GM19239 (cell line): ENCODE measurements at regions not wholly inside any gene's neighbourhood (a gene's known extent, or its start where the extent isn't known, plus 50 kb on each side); places are given as distances from the start of the nearest gene placed in this dataset.
"Not testable (repeated sequence)": the region's sequence is repeated elsewhere in the genome, so short reads cannot be mapped to it uniquely, and the experiment has no call there.

ENCODE experiments used
- DNase-seq: peaks from one replicate; pipeline ENCODE4 v3.0.0; 2011; ENCODE audit warnings: low spot score; ENCODE audit not compliant: insufficient read length
- FAIRE-seq: peaks from 2 replicates; lab custom pipeline; 2011; peaks lifted over from hg19 to GRCh38; lab: Jason Lieb, UNC

DNA sequence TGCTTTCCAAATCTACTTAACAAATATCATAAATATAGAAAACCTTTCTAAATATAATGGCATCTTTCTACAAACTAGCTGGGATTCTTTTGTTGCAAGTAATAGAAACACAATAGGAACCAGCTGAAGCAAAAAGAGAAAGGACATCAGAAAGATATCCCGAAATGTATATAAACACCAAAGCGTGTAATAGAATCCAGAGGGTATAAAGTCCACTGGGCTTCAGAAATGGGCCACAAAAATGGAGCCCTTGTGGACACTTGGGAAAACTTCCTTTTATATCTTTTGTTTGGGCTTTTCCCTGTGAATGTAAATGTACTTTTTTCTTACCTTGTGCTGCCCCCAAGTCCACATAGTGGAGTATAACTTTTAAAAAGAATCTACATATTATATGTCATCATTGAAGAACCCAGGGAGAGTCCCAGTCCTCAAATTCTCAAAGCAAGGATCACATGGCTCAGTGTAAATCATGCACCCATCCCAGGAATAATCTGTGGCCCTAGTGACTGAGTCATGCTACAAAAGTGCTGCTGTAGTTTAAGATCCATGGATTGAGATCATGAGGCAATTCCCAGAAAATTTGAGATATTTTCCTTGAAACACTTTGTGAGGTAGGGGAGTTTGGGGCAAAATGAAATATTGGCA is 457.0 kb downstream of the EPM2A start:
- no peak for FAIRE-seq
- DNase-seq = no peak

DNA sequence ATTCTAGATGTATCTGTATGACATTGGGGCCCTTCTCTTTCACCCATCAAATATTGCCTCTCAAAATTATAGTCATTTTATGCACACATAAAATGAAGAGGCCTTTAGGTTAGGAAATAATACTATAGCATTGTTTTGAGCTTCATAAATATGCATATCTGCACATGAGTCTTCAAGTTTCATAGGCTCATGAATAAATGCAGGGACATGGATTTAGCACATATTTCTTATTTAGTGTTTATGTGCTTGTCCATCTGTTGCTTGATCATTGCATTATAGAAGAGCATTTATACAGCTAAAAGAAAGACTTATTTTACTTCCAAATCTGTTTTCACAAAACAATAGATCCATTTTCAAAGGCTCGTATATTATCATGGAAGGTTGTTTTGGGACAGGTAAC is 455.8 kb downstream of the EPM2A start:
- FAIRE-seq = no peak
- DNase-seq = no peak

DNA sequence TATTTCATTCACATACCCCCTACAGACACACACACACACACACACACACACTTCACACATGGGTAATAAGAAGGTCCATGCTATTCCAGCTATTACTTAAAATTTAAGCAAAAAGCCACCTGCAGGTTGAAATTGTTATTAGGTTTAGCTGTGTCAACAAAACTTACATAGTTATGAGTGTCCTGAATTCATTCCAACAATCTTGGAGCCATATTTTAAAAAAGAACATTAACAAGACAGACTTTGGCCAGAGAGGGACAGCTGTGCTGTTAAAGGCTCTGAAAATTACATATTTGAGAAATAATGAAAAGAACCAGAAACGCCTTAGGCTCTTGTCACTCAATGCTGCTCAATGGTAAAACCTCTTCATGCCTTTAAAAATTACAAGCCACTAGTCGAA is 455.3 kb downstream of the EPM2A start:
- DNase-seq (no peak), FAIRE-seq (no peak)

GRCh38 chr6:145283209-145283608 is 452.1 kb downstream of the EPM2A start:
- not testable (repeated sequence) for DNase-seq, FAIRE-seq

GRCh38 chr6:145283856-145284255 is 451.5 kb downstream of the EPM2A start:
- FAIRE-seq = no peak

GRCh38 chr6:145286916-145287315 is 448.4 kb downstream of the EPM2A start:
- FAIRE-seq (no peak), DNase-seq (no peak)

More at GRCh38 chr6:145283856-145284255, 451.5 kb downstream of the EPM2A start:
- DNase-seq = no peak

- FAIRE-seq (no peak), DNase-seq (no peak)
Observed at GRCh38 chr6:145289573-145289972, 445.7 kb downstream of the EPM2A start.

DNA sequence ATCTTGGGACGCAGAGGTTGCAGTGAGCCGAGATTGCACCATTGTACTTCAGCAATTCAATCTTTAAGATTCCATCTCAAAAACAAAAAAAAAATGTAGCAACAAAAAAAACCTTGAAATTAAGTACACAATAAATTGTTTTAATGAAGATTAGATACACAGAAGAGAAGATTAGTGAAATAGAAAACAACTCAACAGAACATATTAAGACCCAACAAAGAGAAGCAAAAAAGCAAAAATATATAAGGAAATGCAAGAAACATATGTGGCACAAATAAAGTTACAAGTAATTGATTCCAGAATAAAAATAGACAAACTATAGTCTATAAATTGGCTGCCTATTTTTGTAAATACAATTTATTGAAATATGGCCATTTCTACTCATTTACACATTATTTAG is 445.2 kb downstream of the EPM2A start:
- DNase-seq (no peak), FAIRE-seq (no peak)

GRCh38 chr6:145292066-145292465 is 443.3 kb downstream of the EPM2A start:
- DNase-seq (no peak), FAIRE-seq (no peak)

DNA sequence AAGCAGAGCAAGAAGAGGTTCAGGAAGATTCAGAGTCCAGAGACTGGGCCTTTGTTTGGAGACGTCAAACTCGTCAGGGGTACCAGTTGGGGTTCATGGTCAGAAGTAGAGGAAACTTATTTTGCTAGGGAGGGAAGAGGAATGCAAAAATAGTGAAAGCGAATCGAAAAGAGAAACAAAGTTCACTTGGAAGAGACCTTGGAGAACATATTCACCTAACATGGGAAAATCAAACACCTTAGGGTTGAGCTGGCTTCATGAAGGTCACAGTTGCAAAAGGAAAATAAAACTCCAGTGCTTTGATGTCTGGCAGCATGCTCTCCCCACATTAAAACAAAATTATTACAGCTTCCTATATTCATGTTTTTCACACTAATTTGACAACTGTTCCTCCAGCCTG is 440.4 kb downstream of the EPM2A start:
- DNase-seq (no peak), FAIRE-seq (no peak)

DNA sequence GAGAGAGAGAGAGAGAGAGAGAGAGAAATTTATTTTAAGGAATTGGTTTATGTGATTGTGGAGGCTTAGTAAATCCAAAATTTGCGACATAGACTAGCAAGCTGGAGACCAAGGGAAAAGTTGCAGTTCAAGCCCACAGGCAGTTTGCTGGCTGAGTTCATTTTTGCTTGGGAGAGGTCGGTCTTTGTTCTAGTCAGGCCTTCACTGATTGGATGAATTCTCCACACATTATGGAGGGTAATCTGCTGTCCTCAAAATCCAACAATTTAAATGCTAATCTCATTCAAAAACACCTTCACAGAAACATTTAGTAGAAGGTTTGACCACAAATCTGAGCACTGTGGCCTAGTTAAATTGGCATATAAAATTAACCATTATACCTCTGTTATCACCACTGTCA is 439.6 kb downstream of the EPM2A start:
- FAIRE-seq (no peak), DNase-seq (no peak)

DNA sequence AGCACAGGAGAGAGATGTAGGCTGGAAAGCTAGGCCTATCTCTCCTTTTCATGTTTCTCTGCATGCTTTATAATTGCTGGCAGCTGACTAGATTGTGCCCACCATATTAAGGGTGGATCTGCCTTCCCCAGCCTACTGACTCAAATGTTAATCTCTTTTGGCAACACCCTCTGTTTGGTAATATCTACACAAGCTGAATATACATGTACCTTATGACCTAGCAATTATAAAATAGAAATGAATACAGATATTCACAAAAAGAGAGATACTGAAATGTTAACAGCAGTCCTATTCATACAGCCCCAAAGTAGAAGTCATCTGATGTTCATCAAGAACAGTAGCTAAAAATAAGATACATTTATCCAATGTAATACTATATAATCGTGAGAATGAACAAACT is 429.6 kb downstream of the EPM2A start:
- DNase-seq (no peak), FAIRE-seq (no peak)

GRCh38 chr6:145306489-145306888 is 428.8 kb downstream of the EPM2A start:
- FAIRE-seq = no peak
- no peak for DNase-seq

DNA sequence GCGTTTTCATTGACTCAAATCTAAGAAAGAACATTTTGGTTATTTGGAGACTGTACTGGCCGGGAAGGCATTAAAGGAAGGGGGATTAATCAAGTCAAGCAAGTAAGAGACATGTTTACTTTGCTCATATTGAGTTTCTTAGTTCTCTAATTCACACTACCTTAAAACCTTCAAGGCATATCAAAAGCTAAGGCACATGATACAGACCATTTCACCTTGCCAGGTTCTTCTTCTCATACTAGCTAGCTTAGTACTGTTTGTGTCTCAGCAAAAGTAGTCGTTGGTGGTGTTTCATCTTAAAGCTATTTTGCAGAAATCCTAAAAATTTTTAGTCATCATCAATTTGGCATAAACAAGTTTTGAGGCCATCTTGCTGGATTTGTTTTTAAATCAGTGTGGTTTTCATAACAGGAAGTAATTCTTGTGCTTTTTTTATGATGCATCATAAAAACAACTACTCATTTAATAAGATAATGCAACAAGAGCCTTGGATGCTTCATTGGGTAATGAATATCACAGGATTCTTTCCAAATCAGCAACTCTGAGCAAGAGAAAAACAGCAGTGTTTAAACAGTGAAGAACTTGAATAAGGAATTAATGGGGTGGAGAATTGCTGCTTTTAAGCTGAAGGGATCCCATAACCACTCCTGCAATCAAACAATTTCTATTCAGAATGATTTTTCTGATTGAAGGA is 425.3 kb downstream of the EPM2A start:
- FAIRE-seq (no peak), DNase-seq (no peak)

- FAIRE-seq = no peak
- no peak for DNase-seq
Observed at GRCh38 chr6:145312481-145312880, 422.8 kb downstream of the EPM2A start.

DNA sequence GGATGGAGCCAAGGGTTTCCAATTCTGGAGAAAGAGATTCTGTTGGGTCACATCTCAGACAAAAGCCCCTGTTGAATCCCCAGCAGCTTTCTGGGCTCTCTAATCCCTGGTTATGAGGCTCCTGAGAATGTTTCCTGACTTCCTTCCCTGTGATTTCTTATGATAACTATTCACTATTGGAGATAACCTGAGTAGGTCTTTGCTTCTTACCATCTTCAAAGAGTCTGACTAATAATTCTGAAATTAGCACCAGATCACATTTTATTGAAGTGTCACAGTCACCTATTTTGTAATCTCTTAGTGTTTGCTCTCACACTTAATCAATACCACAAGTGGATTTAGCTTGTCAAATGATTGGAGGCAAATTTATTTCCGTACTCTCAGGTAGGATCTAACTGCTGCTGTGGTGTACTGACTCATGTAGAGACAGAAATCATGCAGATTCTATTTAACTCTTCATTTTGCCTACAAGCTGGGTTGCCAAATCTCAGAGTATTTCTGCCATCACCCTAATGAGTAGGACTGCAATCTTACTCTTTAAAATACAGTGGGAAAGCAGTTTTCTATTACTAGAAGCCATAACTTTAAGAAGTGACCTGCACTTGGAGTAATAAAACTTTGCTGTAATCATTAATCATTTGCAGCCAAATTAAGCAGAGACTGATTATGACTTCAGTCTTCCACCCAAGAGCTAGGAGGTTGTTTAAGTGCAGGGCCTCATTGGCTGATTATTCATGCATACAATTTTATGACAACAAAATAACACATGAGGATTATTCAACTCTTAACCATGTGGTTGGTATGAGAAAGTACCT is 422.1 kb downstream of the EPM2A start:
- DNase-seq (no peak), FAIRE-seq (no peak)

DNA sequence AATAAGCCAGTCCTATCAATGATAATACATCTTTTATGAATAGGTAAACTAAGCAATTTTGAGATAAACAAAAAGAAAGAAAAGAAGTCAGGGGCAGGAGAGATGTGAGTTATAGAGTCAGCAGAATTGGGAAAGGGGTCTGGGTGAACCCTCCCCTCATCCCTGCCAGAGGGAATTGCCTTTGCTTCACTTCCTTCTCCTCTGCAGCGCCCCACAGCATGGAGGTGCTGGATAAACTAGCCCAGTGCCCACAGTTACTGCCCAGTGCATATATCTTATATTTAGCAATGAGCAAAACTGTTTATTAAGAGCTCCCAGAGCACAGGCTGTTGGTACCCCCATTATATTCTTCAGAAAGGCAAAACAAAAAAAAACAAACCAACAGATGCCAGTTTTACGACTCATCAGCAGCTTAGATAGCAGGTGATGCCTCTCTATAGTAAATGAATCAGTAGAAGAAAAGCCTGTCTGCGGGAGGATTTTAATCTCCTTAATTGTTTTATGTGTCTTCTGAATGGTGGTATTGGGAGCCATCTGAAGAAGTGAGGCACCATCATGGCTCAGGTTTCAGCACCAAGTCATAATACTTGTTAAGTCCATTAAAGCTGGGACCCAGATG is 419.2 kb downstream of the EPM2A start:
- DNase-seq (no peak), FAIRE-seq (no peak)

- DNase-seq = no peak
Observed at GRCh38 chr6:145318952-145319351, 416.4 kb downstream of the EPM2A start.

DNA sequence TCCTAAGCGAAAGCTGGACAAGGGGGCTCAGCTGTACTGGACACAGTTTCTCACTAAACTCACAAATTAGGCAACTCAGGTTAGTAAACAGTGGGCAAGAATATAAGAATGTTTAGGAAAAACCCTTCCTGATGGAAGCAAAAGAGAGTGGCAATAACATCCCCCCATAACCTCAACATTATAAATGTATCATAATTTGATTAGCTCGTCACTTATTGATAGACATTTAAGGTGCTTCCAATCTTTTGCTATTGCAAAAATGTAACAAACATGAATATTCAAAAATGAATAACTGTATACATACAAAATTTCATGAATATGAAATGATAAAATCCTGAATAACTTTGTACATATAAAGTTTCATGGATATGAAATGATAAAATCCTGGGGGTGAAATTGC is 415.7 kb downstream of the EPM2A start:
- DNase-seq (no peak), FAIRE-seq (no peak)

More at GRCh38 chr6:145318952-145319351, 416.4 kb downstream of the EPM2A start:
- FAIRE-seq = no peak

DNA sequence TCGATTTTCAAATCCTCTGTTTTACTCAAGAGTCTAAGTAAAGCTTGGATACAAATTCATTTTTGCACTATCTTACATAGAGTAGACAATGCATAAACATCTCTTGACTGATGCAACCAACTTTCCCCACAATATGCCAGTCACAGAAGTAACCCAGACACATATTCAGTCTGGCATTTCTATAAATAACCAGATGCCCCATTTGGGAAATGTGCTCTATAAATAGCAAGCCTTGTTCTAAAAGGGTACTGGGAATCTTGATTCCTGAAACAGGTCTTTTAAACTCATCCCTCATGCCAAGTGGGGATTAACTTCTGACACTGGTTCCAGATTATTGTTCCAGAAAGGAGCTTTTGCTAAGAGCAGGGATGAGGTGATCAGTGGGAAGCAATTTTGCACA is 411.7 kb downstream of the EPM2A start:
- no peak for FAIRE-seq
- DNase-seq = no peak

DNA sequence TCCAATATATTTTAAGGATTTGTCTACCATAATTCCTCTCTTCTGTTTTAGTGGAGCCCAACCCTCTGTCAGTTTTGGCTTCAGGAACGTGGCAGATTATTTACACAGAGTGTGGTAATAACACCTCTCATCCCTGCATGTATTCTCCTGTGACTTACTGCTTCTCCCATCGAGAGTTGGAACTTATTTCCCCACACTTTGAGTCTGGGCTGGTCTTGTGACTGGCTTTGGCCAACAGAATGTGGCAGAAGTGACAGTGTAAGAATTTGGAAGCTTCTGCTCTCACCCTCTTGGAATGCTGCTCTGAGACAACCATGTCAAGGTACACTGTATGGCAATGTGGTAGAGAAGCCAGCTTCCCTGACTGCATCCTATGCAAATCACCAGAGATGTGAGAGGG is 407.7 kb downstream of the EPM2A start:
- FAIRE-seq = no peak
- DNase-seq = no peak
